Left hindlimb (tissue), 1 donor: ENCODE measurements at regions not wholly inside any gene's neighbourhood (a gene's known extent, or its start where the extent isn't known, plus 50 kb on each side); places are given as distances from the start of the nearest gene placed in this dataset.

Experiments used
- DNase-seq: peaks from one replicate; pipeline ENCODE4 v3.0.0-alpha.2; 2018

GRCh38 chr20:24376311-24377099 is 92.9 kb upstream of the SYNDIG1 start:
- no peak for DNase-seq

- no peak for DNase-seq
These were observed 96.1 kb upstream of the SYNDIG1 start for GRCh38 chr20:24373372-24373771.

- no peak for DNase-seq
These were observed 98.3 kb upstream of the SYNDIG1 start for GRCh38 chr20:24370911-24371695.

- DNase-seq: no peak
These were observed 99.2 kb upstream of the SYNDIG1 start for GRCh38 chr20:24370249-24370648.

- DNase-seq: no peak
These were observed 101.2 kb upstream of the SYNDIG1 start for GRCh38 chr20:24368253-24368652.

GRCh38 chr20:24366336-24367004 is 103.0 kb upstream of the SYNDIG1 start:
- DNase-seq: no peak

- no peak for DNase-seq
These were observed 103.8 kb upstream of the SYNDIG1 start for GRCh38 chr20:24365670-24366069.

GRCh38 chr20:24364482-24364881 is 104.9 kb upstream of the SYNDIG1 start:
- no peak for DNase-seq

- DNase-seq: no peak
These were observed 106.4 kb upstream of the SYNDIG1 start for GRCh38 chr20:24363031-24363430.

- DNase-seq: no peak
These were observed 107.3 kb upstream of the SYNDIG1 start for GRCh38 chr20:24362080-24362479.

GRCh38 chr20:24361541-24361940 is 107.9 kb upstream of the SYNDIG1 start:
- no peak for DNase-seq

- no peak for DNase-seq
These were observed 108.9 kb upstream of the SYNDIG1 start for GRCh38 chr20:24360531-24360930.

- DNase-seq: no peak
These were observed 110.0 kb upstream of the SYNDIG1 start for GRCh38 chr20:24359321-24360027.

- no peak for DNase-seq
These were observed 111.5 kb upstream of the SYNDIG1 start for GRCh38 chr20:24357931-24358330.

- no peak for DNase-seq
These were observed 112.3 kb upstream of the SYNDIG1 start for GRCh38 chr20:24357177-24357576.

GRCh38 chr20:24353135-24353690 is 116.2 kb upstream of the SYNDIG1 start:
- DNase-seq: no peak

GRCh38 chr20:24350923-24351368 is 118.5 kb upstream of the SYNDIG1 start:
- no peak for DNase-seq

GRCh38 chr20:24341781-24342180 is 127.6 kb upstream of the SYNDIG1 start:
- DNase-seq: no peak

- DNase-seq: no peak
These were observed 128.5 kb upstream of the SYNDIG1 start for GRCh38 chr20:24340933-24341332.

- no peak for DNase-seq
These were observed 130.2 kb upstream of the SYNDIG1 start for GRCh38 chr20:24339210-24339641.

GRCh38 chr20:24337551-24337950 is 131.9 kb upstream of the SYNDIG1 start:
- DNase-seq: no peak

- DNase-seq: no peak
These were observed 132.4 kb upstream of the SYNDIG1 start for GRCh38 chr20:24337069-24337468.

- no peak for DNase-seq
These were observed 134.6 kb upstream of the SYNDIG1 start for GRCh38 chr20:24334830-24335229.
